NCI-H748 treated with DMSO at 0.1 percent for 48 hours (cell line): ENCODE measurements at regions not wholly inside any gene's neighbourhood (a gene's known extent, or its start where the extent isn't known, plus 50 kb on each side); places are given as distances from the start of the nearest gene placed in this dataset.
A peak's percentile ranks its signal among the peaks of the same experiment; 100 is the strongest.

Experiments used
- DNase-seq: peaks from one replicate; lab custom pipeline; 2025; lab: John Stamatoyannopoulos, UW

DNA sequence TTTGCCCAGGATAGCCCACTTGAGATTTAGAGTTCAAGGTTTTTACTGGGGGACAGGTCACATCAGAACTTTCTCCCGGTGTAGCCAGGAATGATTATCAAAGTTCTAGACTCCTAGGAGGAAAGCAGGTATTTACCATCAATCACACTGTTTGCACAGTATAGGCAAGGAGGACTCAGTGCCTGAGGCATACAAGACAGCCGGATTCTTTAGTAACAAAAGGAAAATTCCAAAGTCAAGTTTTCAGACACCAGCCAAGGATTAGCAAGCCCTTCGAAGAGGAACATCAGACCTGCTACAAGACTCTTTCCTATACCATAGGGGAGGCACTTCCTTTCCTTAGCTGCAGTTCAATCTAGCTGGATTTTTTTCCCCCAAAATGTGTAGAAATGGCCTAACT lies 197.8 kb upstream of the USP25 start:
- no peak for DNase-seq

DNA sequence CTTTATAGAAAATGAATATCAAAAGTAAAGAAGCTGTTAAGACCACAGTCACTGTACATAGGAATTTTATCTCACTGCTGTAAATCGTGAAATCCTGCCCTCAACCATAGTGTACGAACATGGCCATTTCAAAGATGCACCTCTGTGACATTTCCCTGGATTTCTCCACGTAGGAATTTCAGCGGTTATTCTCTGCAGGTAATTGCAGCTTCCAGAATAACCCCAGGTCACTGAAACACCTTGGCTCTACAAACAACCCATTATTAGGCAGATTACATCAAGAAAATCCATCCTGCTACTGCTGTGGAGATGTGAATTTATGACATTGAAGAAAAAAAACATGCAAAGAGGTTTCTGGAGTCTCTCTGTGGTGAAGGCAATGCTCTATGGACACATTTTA lies 196.2 kb upstream of the USP25 start:
- no peak for DNase-seq

DNA sequence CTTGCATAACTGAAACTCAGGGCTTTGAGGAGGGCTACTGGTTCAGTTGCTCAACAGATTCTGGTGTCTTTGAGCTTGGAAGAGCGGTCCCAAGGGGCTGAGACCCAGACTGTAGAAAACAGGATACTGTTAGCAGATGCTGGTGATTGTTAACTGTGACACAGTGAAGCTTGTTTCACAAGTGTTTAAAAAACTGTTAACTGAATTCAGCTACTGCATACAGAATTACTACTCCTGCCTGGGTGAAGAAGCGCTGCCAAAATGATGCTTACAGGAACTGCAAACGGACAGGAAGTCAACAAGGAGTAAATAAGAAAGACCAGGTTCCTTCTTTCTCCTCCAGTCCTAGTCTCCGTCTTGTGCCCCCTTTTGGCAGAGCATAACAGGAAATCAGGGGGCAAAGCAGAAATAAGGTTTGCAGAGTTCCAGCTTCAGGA lies 195.3 kb upstream of the USP25 start:
- no peak for DNase-seq

DNA sequence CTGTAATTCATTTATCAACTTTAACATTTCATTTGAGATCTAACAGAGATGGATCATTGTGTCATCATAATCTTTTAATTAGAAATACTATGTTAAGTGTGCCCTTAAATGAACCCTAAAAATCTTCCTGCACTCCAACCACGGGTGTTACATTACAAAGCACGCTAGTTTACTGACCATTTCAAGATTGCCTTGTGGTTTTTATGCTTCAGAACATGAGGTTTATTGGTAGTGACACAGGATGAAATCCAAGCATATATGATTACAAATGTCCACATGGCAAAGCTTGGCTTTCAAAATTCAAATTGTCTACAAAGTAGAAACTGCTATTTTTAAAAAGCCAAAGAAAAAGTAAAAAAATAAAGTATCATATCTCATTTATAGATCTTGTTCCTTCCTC lies 190.4 kb upstream of the USP25 start:
- DNase-seq, result no peak

GRCh38 chr21:15543473-15543872 lies 186.3 kb upstream of the USP25 start:
- no peak for DNase-seq

GRCh38 chr21:15549671-15550070 lies 180.1 kb upstream of the USP25 start:
- no peak for DNase-seq

DNA sequence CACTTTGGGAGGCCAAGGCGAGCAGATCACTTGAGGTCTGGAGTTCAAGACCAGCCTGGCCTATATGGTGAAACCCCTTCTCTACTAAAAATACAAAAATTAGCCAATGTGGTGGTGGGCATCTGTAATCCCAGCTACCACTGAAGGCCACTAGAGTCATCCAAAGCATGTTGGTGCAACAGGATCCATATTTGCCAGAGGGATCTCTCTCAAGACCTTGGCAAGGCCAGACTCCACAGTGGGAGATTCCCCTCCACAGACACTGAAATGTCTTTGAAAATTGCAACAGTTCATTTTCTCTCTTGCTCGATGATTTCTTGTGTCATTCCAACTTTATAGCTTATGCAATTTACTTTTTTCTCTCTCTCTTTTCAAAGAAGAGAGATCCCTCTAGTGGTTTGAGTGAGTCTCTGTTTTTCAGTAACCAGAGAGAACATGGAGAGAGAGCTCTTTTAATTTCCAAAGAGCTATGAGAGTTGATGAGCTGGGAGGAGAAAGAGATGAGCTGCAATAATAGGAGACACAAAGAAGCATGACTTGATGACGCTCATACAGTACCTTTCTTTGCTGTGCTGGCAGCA lies 176.8 kb upstream of the USP25 start:
- DNase-seq, result no peak

- no peak for DNase-seq
Observed at GRCh38 chr21:15557925-15558324, 171.9 kb upstream of the USP25 start.

DNA sequence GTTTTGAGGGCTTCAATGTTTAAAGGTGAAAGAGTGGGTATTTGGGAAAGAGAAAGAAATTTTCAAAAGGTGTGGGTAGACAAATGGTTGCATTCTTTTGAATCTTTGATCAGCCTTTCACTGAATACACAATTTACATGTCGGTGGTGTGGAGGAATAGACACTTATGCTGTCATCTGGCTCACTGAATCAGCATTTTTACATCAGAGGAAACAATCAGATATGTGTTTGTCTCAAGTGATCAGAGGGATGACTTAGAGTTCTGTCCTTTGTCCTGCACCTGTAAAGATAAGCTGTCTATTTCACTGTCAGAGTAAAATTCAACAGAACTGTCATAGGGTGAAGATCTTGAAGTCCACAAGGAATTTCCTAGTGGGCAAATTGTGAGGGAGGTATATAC lies 170.9 kb upstream of the USP25 start:
- DNase-seq, result no peak

GRCh38 chr21:15559660-15560059 lies 170.1 kb upstream of the USP25 start:
- DNase-seq, result no peak

GRCh38 chr21:15560383-15561056 lies 169.3 kb upstream of the USP25 start:
- no peak for DNase-seq

DNA sequence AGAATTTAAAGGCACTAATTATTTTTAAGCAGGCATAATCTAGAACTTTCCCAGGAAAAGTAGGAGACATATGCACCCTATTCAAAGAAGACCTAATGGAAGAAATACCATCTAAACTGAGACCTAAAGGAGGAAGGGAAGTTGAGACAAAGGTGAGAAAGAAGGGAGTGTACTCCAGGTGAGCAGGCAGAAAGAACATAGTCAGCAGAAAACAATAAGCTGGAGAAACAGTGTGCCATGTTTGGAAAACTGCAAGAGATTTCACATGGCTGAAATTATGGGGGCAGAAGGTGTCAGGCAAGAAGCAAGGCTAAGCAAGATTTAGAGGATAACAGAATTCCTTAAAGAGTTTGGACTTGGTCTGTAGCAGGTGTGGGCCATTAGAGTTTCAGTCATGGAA lies 167.0 kb upstream of the USP25 start:
- no peak for DNase-seq

DNA sequence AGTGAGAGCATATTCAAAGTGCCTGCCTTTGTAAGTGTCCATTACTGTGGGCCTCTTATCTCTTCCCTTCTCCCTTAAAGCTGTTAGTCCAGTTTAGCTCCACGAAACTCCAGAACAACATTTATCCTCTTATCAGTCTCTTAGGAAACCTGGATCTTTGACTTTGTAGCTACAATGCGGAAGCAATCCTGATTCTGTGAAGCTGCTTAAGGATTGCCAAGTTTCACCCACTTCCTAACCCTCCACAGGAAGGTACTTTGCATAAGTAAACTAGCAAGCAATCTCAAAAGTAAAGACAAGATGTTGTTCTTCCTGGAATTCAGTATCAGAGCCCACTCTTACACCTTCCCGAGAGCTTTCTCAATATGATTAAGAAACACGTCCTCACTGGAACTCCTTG lies 164.9 kb upstream of the USP25 start:
- no peak for DNase-seq

DNA sequence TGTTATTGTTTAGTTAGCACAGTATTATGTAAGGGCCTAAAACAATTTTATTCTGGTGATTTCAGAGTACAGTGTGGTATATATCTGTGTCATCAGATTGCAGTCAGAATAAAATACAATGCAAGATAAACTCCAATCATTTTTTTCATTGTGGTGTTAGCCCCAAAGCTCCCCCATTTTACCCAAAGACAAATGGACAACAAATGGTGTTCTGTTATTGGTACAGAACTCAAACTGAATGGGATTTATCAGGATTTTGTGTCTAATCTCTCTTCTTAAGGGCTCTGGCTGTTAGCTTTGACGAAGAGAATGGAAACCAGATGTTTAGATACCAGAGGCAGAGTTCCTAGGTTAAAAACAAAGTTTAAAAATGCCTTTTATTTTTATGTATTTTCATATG lies 163.1 kb upstream of the USP25 start:
- no peak for DNase-seq

GRCh38 chr21:15567191-15567590 lies 162.6 kb upstream of the USP25 start:
- no peak for DNase-seq

GRCh38 chr21:15568516-15568915 lies 161.3 kb upstream of the USP25 start:
- no peak for DNase-seq

- no peak for DNase-seq
Observed at GRCh38 chr21:15586752-15587427, 142.9 kb upstream of the USP25 start.

GRCh38 chr21:15592271-15592860 lies 137.4 kb upstream of the USP25 start:
- DNase-seq, result peak; percentile 14

GRCh38 chr21:15592957-15593356 lies 136.8 kb upstream of the USP25 start:
- no peak for DNase-seq

DNA sequence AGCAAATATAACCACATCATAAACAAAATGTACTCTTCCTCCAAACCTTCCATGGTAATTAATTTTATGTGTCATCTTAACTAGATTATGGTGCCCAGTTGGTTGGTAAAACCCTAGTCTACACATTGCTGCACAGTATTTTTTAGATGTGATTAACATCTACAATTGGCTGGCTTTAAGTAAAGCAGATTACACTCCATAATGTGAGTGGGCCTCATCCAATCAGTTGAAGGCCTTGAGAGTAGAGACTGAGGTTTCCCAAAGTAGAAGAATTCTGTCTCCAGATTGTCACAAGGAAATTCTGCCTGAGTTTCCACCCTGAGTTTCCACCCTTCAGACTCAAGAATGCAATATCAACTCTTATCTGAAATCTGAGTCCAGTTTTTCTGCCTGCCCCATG lies 128.4 kb upstream of the USP25 start:
- no peak for DNase-seq

- no peak for DNase-seq
Observed at GRCh38 chr21:15604413-15604812, 125.4 kb upstream of the USP25 start.

GRCh38 chr21:15614766-15615165 lies 115.0 kb upstream of the USP25 start:
- no peak for DNase-seq

DNA sequence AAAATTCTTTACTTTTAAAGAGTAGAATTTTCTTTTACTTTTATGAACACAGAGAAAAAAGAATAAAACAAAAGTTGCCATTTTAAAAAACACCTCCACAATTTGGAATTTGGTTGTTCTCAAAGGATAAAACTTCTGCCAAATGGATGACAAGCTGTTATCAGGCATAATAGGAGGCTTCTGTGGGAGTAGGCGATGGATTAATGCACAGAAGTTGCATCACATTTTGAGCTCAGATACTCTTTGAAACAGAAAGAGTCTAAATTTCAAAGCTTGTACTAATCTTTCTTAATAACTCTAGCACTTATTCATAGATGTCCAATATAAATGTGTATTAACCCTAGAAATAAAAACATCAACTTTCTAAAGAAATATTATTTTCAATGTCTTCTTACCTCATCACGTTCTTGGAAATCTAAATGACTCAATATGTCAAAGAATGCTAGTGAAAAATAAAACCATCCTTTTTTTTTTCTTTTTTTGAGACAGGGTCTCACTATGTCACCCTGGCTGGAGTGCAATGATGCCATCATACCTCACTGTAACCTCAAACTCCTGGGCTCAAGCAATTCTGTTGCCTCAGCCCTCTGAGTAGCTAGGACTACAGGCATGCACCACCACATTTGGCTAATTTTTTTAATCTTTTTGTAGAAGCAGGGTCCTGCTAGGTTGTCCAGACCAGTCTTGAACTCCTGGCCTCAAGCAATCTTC lies 112.8 kb upstream of the USP25 start:
- DNase-seq, result no peak
